DOHH2 (cell line): ENCODE measurements at regions not wholly inside any gene's neighbourhood (a gene's known extent, or its start where the extent isn't known, plus 50 kb on each side); places are given as distances from the start of the nearest gene placed in this dataset.
"Not testable (repeated sequence)": the region's sequence is repeated elsewhere in the genome, so short reads cannot be mapped to it uniquely, and the experiment has no call there.

Source experiments
- H3F3A ChIP-seq: fragments of 200-600 bp; sonication (generic), shearing (Covaris generic); 2 replicates; pipeline ENCODE4 v1.6.0; 2016; ENCODE audit warnings: antibody characterized with exemption, mild to moderate bottlenecking; ENCODE audit not compliant: control insufficient read depth, insufficient read depth
- H3K27ac ChIP-seq: fragments of 200-600 bp; sonication (generic); 2 replicates; pipeline ENCODE4 v1.5.1; 2014; ENCODE audit warnings: low read depth, mild to moderate bottlenecking, low read length, moderate library complexity
- H3K27me3 ChIP-seq: fragments of 200-600 bp; sonication (generic); 2 replicates; pipeline ENCODE4 v1.6.1; 2014; ENCODE audit warnings: mild to moderate bottlenecking, low read length, mixed read lengths; ENCODE audit not compliant: control insufficient read depth
- H3K36me3 ChIP-seq: fragments of 200-600 bp; sonication (generic); 2 replicates; pipeline ENCODE4 v1.6.1; 2014; ENCODE audit warnings: mild to moderate bottlenecking, low read length, moderate library complexity, mixed read lengths; ENCODE audit not compliant: control insufficient read depth
- H3K4me1 ChIP-seq: fragments of 200-600 bp; sonication (generic); 2 replicates; pipeline ENCODE4 v1.6.1; 2014; ENCODE audit warnings: mild to moderate bottlenecking, low read length, mixed read lengths; ENCODE audit not compliant: control insufficient read depth
- H3K4me2 ChIP-seq: fragments of 200-600 bp; sonication (generic); 2 replicates; pipeline ENCODE4 v1.6.0; 2014; ENCODE audit warnings: mild to moderate bottlenecking, low read length, moderate library complexity
- H3K4me3 ChIP-seq: fragments of 200-600 bp; sonication (generic); 2 replicates; pipeline ENCODE4 v1.5.1; 2014; ENCODE audit warnings: mild to moderate bottlenecking, low read length, mixed read lengths
- H3K79me2 ChIP-seq: fragments of 200-600 bp; sonication (generic); 2 replicates; pipeline ENCODE4 v1.6.1; 2014; ENCODE audit warnings: mild to moderate bottlenecking, low read length, mixed read lengths; ENCODE audit not compliant: control insufficient read depth
- H3K9me2 ChIP-seq: fragments of 200-600 bp; sonication (generic); replicated peaks from 2 replicates; pipeline ENCODE4 v1.6.1; 2014; ENCODE audit warnings: mild to moderate bottlenecking, low read length, mixed read lengths; ENCODE audit not compliant: control insufficient read depth
- H3K9me3 ChIP-seq: fragments of 200-600 bp; sonication (generic); 2 replicates; pipeline ENCODE4 v1.6.1; 2014; ENCODE audit warnings: antibody characterized with exemption, low read length, mixed read lengths; ENCODE audit not compliant: control insufficient read depth, insufficient read depth
- H4K20me1 ChIP-seq: fragments of 200-600 bp; sonication (generic); 2 replicates; pipeline ENCODE4 v1.6.0; 2014; ENCODE audit warnings: low read depth, mild to moderate bottlenecking, antibody characterized with exemption, low read length, moderate library complexity; ENCODE audit not compliant: control insufficient read depth, insufficient read depth
- CTCF ChIP-seq: fragments of 200-600 bp; sonication (generic); IDR thresholded peaks from one replicate; pipeline ENCODE4 v1.5.1; 2014; ENCODE audit warnings: antibody characterized with exemption, mild to moderate bottlenecking, low read depth, low read length; ENCODE audit not compliant: poor library complexity, severe bottlenecking
- EZH2phosphoT487 ChIP-seq: fragments of 200-600 bp; sonication (generic); IDR thresholded peaks from 2 replicates; pipeline ENCODE4 v1.6.1; 2017; ENCODE audit warnings: borderline replicate concordance, mild to moderate bottlenecking, antibody characterized with exemption, low read length, moderate library complexity, mixed read lengths

DNA sequence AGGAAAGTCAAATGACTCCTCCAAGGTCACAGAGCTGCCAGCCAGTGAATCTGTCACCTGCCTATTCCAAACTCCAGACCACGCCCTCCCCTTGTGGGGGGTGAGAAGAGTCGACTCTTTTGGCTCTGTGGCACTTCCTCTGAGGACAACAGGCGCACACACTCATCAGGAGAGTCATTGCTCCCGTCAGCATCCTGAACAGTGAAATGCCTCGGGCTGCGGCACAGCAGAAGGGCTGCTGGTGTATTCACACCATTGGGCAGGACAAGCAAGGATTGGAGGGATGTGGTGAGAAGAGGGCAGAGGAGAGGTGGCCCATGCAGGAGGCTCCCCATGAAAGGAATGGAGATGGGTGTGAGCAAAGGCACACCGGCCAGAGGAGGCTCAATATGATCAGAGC, 239.0 kb downstream of the TOMM20 start:
- Histone ChIP-seq H3K4me3 (no peak overlapping the region), H3K27ac (no peak overlapping the region), H3F3A (no peaks in the 10 kb centered on the region), H3K27me3 (no peaks in the 10 kb centered on the region; the same call in 1 of the 2 replicates), H3K4me1 (no peaks in the 10 kb centered on the region), H3K4me2 (no peak overlapping the region), H3K79me2 (no peaks in the 10 kb centered on the region), H3K9me3 (no peaks in the 10 kb centered on the region), H3K9me2 (no peaks in the 10 kb centered on the region), H3K36me3 (no peaks in the 10 kb centered on the region), H4K20me1 (no peaks in the 10 kb centered on the region)
- no peak for TF ChIP-seq EZH2phosphoT487

DNA sequence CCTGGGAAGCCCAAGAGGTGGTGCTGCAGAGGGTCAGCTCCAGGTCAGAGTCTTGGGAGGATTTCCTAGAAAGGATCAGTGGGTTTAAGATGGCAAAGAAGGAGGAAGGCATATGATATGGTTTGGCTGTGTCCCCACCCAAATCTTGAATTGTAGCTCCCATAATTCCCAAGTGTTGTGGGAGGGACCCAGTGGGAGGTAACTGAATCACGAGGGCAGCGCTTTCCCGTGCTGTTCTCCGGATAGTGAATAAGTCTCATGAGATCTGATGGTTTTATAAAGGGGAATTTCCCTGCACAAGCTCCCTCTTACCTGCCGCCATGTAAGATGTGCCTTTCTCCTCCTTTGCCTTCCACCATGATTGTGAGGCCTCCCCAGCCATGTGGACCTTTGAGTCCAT, 240.4 kb downstream of the TOMM20 start:
- not testable (repeated sequence) for H3K4me2 ChIP-seq, H3K4me1 ChIP-seq, H3K9me3 ChIP-seq, H3K4me3 ChIP-seq, H3K27ac ChIP-seq, H3K36me3 ChIP-seq, H3K27me3 ChIP-seq, H3F3A ChIP-seq, H4K20me1 ChIP-seq, H3K79me2 ChIP-seq, H3K9me2 ChIP-seq

DNA sequence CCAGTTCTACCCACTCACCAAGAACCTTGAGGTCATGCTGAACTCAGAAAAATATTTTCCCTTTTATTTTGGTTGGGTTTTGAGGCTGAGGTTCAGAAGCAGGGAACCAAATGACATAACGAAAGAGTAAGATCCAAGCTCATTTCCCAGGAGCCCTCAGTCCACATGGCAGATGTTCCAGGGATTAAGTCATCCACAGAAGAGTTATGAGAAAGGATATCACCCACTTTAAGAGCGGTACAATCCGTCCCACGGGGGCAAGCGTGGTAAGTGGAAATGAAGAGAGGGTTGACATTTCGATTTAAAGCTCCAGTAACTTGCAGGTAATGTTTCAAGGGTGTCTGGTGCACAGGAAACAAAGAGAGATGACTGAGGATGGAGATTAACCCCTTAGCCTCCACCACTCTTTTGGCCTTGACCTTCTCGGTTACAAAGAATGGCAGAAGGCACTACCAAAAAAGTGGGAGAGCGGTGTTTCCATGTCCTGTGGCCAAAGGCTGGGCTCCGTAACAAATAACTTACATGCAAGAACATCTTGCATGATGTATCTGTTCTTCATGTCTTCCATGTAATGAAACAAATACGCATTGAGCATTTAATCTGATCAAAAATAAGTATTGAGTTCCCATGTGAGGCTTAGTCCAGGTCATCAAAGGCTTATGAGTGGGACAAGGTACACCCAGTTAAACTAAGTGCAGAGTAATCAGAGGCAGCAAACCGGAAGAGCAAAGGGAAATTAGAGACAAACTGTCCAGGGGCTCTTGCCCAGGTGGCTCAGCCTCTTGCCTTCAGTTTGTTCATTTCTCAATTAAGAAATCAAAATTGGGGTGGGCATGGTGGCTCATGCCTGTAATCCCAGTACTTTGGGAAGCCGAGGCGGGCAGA, 241.4 kb downstream of the TOMM20 start:
- H3K9me3 ChIP-seq = no peaks in the 10 kb centered on the region
- no peak overlapping the region for H3K4me3 ChIP-seq
- no peaks in the 10 kb centered on the region for H3F3A ChIP-seq
- H3K4me1 ChIP-seq = peaks cover under 1% of the 10 kb centered on the region; the same call in 1 of the 2 replicates
- no peaks in the 10 kb centered on the region for H3K36me3 ChIP-seq
- no peaks in the 10 kb centered on the region for H3K9me2 ChIP-seq
- H3K4me2 ChIP-seq = no peak overlapping the region
- TF ChIP-seq EZH2phosphoT487 (no peak), CTCF (no peak)
- peaks cover 9% of the 10 kb centered on the region for H3K27me3 ChIP-seq
- H3K79me2 ChIP-seq = no peaks in the 10 kb centered on the region
- H3K27ac ChIP-seq = no peak overlapping the region
- H4K20me1 ChIP-seq = no peaks in the 10 kb centered on the region

DNA sequence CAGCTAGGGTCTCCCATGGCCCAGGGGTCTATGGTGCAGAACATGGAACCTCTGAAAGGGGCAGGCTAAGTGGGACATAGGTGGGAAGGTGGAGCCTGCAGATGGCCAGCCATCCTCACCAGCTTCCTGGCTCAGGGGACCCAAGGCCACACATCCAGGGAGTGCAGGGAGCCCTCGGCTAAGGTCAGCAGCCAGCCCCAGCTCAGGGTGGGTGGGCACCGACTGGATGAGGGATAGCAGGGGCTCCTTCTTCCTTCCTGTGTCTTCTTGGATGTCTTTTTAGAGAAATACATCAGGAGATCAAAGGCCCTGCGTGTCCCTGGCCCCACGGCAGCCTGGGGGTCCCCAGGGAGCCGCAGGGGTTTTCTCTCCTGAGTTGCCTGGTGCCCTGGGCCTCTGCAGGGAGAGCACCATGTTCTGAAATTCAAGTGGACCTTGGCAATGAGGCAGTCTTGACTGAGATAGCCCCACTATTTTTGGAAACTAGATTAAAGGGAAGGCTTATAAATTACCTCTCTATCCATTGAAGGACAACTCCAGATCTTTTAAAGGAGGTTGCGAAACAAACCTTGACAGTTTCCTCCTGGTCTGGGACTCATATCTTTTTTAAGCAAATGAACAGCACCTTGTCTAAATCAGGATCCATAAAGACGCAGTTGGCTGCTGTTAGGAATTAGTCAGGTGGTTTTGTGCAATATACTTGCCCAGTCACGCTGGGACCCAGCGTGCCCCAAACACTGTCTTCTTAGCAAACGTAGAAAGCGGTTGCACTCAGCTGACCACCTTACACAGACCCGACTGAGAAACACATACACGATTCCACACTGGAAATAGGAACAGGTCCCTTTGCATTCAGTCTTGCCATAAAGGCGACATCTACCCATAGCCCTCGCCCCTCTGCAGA, 242.3 kb downstream of the TOMM20 start:
- no peak overlapping the region for H3K4me3 ChIP-seq
- no peak overlapping the region for H3K27ac ChIP-seq
- H3F3A ChIP-seq = no peaks in the 10 kb centered on the region
- no peaks in the 10 kb centered on the region for H4K20me1 ChIP-seq
- H3K79me2 ChIP-seq = no peaks in the 10 kb centered on the region
- H3K36me3 ChIP-seq = no peaks in the 10 kb centered on the region
- H3K9me2 ChIP-seq = no peaks in the 10 kb centered on the region
- TF ChIP-seq EZH2phosphoT487 (no peak), CTCF (no peak)
- no peaks in the 10 kb centered on the region for H3K9me3 ChIP-seq
- no peak overlapping the region for H3K4me2 ChIP-seq
- H3K4me1 ChIP-seq = peaks cover 10% of the 10 kb centered on the region
- H3K27me3 ChIP-seq = peaks cover 14% of the 10 kb centered on the region
